Smooth muscle cell (in vitro differentiated cells): ENCODE measurements at regions not wholly inside any gene's neighbourhood (a gene's known extent, or its start where the extent isn't known, plus 50 kb on each side); places are given as distances from the start of the nearest gene placed in this dataset.

Source experiments
- DNase-seq: peaks from one replicate; lab custom pipeline; 2025; ENCODE audit not compliant: unreplicated experiment; lab: John Stamatoyannopoulos, UW
- H2AFZ ChIP-seq: fragments of 200-600 bp; sonication (generic); 2 replicates; pipeline ENCODE4 v1.6.0; 2016; ENCODE audit warnings: antibody characterized with exemption, low read depth, mild to moderate bottlenecking
- H3F3A ChIP-seq: fragments of 200-600 bp; sonication (generic); 2 replicates; pipeline ENCODE4 v1.6.0; 2017; ENCODE audit warnings: antibody characterized with exemption, low read depth
- H3K27ac ChIP-seq: fragments of 200-600 bp; sonication (generic); 2 replicates; pipeline ENCODE4 v1.5.1; 2016; ENCODE audit warnings: low read depth, mild to moderate bottlenecking
- H3K27me3 ChIP-seq: fragments of 200-600 bp; sonication (generic); 2 replicates; pipeline ENCODE4 v1.6.1; 2016; ENCODE audit warnings: low read depth, mild to moderate bottlenecking
- H3K36me3 ChIP-seq: fragments of 200-600 bp; sonication (generic); 2 replicates; pipeline ENCODE4 v1.5.1; 2016; ENCODE audit warnings: low read depth
- H3K4me1 ChIP-seq: fragments of 200-600 bp; sonication (generic); 2 replicates; pipeline ENCODE4 v1.5.1; 2016; ENCODE audit warnings: low read depth
- H3K4me2 ChIP-seq: fragments of 200-600 bp; sonication (generic); 2 replicates; pipeline ENCODE4 v1.6.0; 2016; ENCODE audit warnings: mild to moderate bottlenecking
- H3K4me3 ChIP-seq: fragments of 200-600 bp; sonication (generic); 2 replicates; pipeline ENCODE4 v1.5.1; 2016; ENCODE audit warnings: mild to moderate bottlenecking
- H3K79me2 ChIP-seq: fragments of 200-600 bp; sonication (generic); 2 replicates; pipeline ENCODE4 v1.6.0; 2016; ENCODE audit warnings: low read depth, mild to moderate bottlenecking
- H3K9ac ChIP-seq: fragments of 200-600 bp; sonication (generic); 2 replicates; pipeline ENCODE4 v1.6.0; 2016; ENCODE audit warnings: low read depth
- H3K9me3 ChIP-seq: fragments of 200-600 bp; sonication (generic); replicated peaks from 2 replicates; pipeline ENCODE4 v1.5.1; 2016; ENCODE audit warnings: low read depth
- H4K20me1 ChIP-seq: fragments of 200-600 bp; sonication (generic); 2 replicates; pipeline ENCODE4 v1.6.0; 2016; ENCODE audit warnings: low read depth
- WGBS: methylation state at CpG from one replicate; pipeline ENCODE4 v1.1.7; 2016; ENCODE audit warnings: low lambda C conversion rate; 5-methylcytosine and 5-hydroxymethylcytosine counted together
- TF ChIP-seq, protein P1 (sequence below): fragments of 200-600 bp; sonication (generic); IDR thresholded peaks from 2 replicates; pipeline ENCODE4 v1.5.1; 2017; ENCODE audit warnings: borderline replicate concordance, mild to moderate bottlenecking, antibody characterized with exemption; ENCODE audit not compliant: insufficient read depth, poor library complexity, severe bottlenecking

DNA sequence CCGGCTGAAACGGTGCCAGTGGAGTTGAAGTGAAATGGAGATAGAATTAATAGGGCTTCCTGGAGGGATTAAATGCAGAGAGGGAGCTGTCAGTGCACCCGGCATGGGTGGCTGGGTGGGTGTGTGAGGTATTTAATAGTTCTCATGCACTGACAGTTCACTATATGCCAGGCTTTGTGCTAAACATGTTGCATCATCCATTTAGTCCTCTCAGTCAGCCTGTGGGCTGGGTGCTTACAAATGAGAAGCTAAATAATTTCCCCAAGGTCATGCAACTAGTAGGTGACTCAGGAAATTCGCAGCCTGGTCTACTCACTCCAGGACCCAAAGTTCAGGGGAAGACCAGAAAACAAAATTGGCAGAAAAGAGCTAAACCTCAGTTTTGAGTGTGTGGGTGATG is 63.5 kb upstream of the SPATA13 start:
- H3K27me3 ChIP-seq, result no peaks in the 10 kb centered on the region
- H3K4me3 ChIP-seq, result no peak overlapping the region
- peaks cover 21% of the 10 kb centered on the region for H3K4me1 ChIP-seq
- no peak overlapping the region for H3K9ac ChIP-seq
- 50% methylated on average over 4 of the region's 4 CpGs for WGBS
- no peaks in the 10 kb centered on the region for H3F3A ChIP-seq
- TF ChIP-seq, protein P1, sequence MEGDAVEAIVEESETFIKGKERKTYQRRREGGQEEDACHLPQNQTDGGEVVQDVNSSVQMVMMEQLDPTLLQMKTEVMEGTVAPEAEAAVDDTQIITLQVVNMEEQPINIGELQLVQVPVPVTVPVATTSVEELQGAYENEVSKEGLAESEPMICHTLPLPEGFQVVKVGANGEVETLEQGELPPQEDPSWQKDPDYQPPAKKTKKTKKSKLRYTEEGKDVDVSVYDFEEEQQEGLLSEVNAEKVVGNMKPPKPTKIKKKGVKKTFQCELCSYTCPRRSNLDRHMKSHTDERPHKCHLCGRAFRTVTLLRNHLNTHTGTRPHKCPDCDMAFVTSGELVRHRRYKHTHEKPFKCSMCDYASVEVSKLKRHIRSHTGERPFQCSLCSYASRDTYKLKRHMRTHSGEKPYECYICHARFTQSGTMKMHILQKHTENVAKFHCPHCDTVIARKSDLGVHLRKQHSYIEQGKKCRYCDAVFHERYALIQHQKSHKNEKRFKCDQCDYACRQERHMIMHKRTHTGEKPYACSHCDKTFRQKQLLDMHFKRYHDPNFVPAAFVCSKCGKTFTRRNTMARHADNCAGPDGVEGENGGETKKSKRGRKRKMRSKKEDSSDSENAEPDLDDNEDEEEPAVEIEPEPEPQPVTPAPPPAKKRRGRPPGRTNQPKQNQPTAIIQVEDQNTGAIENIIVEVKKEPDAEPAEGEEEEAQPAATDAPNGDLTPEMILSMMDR, result no peak
- no peaks in the 10 kb centered on the region for H3K36me3 ChIP-seq
- H3K9me3 ChIP-seq, result no peaks in the 10 kb centered on the region
- no peak overlapping the region for H2AFZ ChIP-seq
- no peak for DNase-seq
- no peaks in the 10 kb centered on the region for H3K79me2 ChIP-seq
- H4K20me1 ChIP-seq, result no peaks in the 10 kb centered on the region
- peak overlapping the region; percentile 59 for H3K4me2 ChIP-seq
- peak overlapping the region; percentile 78 for H3K27ac ChIP-seq

- Histone ChIP-seq H3K27me3 (no peaks in the 10 kb centered on the region), H3K36me3 (no peaks in the 10 kb centered on the region), H2AFZ (no peak overlapping the region), H3K4me2 (peak overlapping the region; percentile 59), H3K27ac (peak overlapping the region; percentile 78), H3K9ac (no peak overlapping the region), H3K9me3 (no peaks in the 10 kb centered on the region), H3K4me3 (no peak overlapping the region), H3K79me2 (no peaks in the 10 kb centered on the region), H4K20me1 (no peaks in the 10 kb centered on the region), H3F3A (no peaks in the 10 kb centered on the region), H3K4me1 (peaks cover 17% of the 10 kb centered on the region)
- 79% methylated on average over 6 of the region's 6 CpGs for WGBS
- TF ChIP-seq, protein P1, result no peak
- no peak for DNase-seq
Observed at GRCh38 chr13:24097667-24098066, 62.9 kb upstream of the SPATA13 start.

GRCh38 chr13:24099490-24099889 is 61.0 kb upstream of the SPATA13 start:
- no peak overlapping the region for H3K4me3 ChIP-seq
- DNase-seq, result no peak
- no peaks in the 10 kb centered on the region for H3K9me3 ChIP-seq
- H3K4me1 ChIP-seq, result peaks cover 10% of the 10 kb centered on the region
- no peaks in the 10 kb centered on the region for H3K27me3 ChIP-seq
- H3K9ac ChIP-seq, result no peak overlapping the region
- H3K36me3 ChIP-seq, result no peaks in the 10 kb centered on the region
- no peaks in the 10 kb centered on the region for H3K79me2 ChIP-seq
- H3K4me2 ChIP-seq, result no peak overlapping the region
- H3K27ac ChIP-seq, result no peak overlapping the region
- no peaks in the 10 kb centered on the region for H4K20me1 ChIP-seq
- TF ChIP-seq, protein P1, result no peak
- no peaks in the 10 kb centered on the region for H3F3A ChIP-seq
- H2AFZ ChIP-seq, result no peak overlapping the region
- WGBS, result 89% methylated on average over 5 of the region's 5 CpGs

GRCh38 chr13:24100188-24100587 is 60.3 kb upstream of the SPATA13 start:
- no peak for DNase-seq
- Histone ChIP-seq H3K9me3 (no peaks in the 10 kb centered on the region), H3K27me3 (no peaks in the 10 kb centered on the region), H3K79me2 (no peaks in the 10 kb centered on the region), H3K4me1 (peaks cover 11% of the 10 kb centered on the region), H4K20me1 (no peaks in the 10 kb centered on the region), H2AFZ (no peak overlapping the region), H3K27ac (no peak overlapping the region), H3K4me2 (no peak overlapping the region), H3K4me3 (no peak overlapping the region), H3K36me3 (no peaks in the 10 kb centered on the region), H3K9ac (no peak overlapping the region), H3F3A (no peaks in the 10 kb centered on the region)
- WGBS, result 93% methylated on average over 3 of the region's 3 CpGs
- TF ChIP-seq, protein P1, result no peak
